GM19043 (cell line): ENCODE measurements at regions not wholly inside any gene's neighbourhood (a gene's known extent, or its start where the extent isn't known, plus 50 kb on each side); places are given as distances from the start of the nearest gene placed in this dataset.

Source experiments
- ATAC-seq: cut with Tn5 transposase; IDR thresholded peaks from one replicate; pipeline ENCODE4 v1.9.1; 2021; ENCODE audit warnings: low read depth; ENCODE audit not compliant: unreplicated experiment

DNA sequence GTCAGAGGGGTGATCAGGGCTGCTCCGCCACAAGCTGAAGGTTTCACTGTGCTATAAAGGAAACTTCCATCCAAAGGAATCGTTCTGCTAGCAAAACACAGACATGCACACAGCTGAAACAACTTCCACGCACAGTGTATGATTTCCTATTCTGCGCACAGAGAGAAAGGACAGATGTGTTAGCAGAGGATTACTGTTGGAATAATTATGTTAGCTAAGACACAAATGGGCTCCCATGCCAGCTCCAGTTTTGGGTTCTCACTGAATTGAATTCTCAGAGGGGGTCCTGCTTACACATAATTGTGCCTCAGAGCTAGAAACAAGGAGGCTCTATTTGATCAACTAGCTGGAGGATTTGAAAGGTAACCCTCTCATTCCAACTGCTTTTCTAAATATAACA lies 352.4 kb downstream of the IRX2 start:
- ATAC-seq, result no peak

DNA sequence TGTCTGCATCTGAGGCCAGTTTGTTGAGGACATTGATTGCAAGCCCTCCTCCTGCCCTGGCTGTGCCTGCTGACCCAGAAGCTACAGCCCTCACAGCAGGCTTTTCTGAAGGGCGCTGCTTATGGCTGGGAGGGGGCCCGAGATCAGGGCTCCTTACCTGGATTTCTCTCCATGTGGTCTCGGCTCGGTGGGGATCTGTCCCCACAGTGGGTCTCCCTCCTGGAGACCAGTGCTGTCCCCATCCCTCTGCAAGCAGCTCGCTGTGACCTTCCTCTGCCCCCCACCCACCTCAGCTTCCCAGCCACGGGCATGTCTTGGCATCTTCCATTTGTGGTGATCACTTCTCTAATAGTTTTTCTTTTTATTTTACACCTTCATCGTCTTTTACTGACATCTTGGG lies 357.9 kb downstream of the IRX2 start:
- no peak for ATAC-seq

DNA sequence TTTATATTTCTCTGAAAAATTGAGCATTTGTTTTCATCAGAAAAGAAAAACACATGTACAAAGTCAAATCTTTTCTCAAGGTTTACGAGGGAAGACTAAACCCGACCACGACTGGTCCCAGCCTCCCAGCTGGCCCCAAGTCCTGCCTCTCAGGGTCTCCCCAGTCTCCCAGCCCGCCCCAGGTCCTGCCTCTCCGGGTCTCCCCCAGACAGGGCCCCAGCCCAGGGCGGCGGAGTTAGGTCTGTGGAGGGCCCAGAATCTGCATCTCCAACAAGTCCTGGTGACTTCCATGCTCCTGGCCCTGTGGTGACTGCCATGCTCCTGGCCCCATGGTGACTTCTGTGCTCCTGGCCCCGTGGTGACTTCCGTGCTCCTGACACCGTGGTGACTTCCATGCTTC lies 359.9 kb downstream of the IRX2 start:
- ATAC-seq, result no peak

DNA sequence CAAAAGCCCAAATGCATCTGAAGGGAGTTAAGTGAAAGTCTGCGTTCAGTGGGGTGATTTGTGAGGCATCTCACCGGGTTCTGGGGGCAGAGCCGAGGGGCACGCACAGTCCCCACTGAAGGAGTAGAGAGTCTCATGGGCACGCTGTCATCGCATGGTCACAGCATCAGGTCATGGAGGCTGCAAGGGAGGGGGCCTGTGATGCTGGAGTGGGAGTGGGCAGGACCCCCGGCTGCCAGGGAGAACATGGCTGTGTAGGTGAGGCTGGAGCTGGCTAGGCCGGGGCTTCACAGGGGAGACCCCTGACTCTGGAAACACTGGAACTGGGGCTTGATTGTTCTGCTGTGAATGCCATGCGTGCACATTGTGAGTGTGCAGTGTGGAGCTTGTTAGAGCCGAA lies 360.5 kb downstream of the IRX2 start:
- no peak for ATAC-seq

DNA sequence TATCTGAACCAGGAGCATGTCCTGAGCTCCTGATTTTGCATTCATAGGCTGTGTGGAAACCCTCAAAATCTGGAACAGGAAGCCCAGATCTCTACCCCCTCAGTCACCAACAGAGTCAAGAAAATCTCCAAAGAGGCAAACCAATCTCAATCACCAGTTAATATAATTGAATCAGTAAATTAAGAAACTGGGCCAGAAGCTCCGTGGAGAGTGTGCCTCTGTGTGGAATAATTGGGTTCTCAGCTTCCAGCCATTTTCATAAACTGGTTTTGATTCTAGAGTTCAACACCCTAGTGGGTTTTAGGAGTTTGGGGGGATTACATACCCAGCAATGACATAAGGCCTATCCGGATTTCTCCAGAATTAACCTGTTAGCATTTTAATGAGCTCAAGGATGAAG lies 362.9 kb downstream of the IRX2 start:
- no peak for ATAC-seq

DNA sequence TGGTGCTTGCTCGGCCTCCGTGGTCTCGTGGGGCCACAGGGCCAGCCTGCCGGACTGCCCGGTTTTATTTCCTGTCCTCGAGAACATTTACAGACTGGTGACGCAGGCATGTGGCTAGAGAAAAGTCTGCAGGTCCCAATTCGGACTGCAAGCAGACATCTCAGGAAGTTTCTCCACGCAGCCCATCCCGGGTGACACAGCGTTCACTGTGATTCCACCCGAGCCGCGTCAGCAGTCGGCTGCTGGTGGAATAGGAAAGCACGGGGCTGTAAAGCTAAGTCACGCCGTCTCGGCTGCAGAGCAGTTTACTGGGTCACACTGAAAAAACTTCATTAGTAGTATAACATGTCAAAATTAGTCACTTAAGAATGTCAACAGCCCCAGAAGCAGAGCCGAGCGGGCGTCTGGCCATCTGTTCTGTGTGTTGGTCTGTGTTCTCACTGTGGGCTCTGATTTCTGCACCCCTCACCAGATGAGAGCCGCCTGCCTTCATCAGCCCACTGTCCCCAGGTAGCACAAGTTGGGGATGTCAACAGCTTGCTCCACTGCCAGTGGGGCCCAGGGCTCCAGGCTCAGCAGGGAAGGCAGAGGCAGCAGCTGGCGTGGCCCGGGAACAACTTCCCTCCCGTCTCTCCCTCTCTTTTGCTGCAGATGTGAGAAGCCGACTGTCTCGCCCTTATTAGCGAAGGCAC lies 363.7 kb downstream of the IRX2 start:
- no peak for ATAC-seq

DNA sequence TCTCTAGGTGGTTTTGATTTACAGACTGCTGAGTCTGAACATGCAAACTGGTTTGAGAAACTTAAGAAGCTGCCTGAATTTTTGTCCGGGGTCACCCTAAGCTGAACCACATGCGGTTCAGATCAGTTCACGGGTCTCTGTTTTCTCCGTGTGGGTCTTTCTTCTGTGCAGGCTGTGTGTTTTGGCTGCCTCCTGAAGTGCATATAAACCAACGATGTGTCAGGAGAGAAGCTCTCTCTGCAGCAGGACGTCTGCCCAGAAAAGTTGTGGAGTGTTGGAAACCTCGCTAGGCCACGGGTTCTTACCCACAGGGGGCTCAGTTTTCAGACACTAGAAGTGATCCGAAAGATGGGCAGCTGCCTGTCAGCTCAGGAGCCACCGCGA lies 364.2 kb downstream of the IRX2 start:
- no peak for ATAC-seq

- ATAC-seq, result no peak
Measured at GRCh38 chr5:2385818-2386217, 365.7 kb downstream of the IRX2 start.

- ATAC-seq, result no peak
Measured at GRCh38 chr5:2383698-2384065, 367.8 kb downstream of the IRX2 start.

DNA sequence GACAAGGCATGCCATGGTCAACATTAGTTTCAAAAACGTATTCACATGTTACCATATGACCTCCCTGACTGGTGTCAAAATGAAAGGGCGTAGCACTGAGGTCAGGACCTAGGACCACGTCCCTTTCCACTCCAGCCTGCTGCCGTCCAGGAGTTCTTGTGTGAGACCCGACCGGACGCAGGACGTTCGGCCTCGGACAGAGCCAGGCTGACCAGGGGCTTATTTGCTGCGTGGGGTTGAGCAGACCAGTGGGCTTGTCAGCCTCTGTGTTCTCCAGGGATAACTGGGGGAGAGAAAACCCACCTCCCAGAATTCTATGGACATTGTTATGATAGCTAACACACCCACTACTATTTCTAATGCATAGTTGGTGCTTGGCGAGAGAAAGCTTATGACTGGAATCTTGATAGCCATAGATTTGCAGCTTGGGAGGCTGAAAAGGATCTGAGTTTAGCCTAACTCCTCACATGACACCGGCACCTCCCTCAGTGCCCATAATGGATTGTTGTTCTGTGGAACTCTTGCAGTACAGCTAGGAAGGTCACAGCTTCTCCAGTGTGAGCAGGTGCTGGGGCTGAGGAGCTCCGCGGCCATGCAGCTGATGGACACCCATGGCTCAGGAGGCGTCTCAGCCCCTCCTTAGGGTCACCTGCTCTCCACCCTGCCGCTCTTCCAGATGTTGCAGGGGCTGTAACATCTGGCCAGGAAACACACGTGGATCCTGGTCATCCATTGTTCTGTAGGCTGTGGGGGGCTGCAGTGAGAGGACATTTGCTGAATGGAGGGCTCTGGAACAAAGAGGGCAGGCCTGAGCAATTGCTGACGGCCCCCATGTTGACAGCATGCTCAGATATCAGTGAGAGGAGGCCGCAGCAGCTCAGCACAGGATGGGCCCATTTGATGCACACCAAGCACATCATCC lies 368.4 kb downstream of the IRX2 start:
- no peak for ATAC-seq

- no peak for ATAC-seq
Measured at GRCh38 chr5:2381861-2382260, 369.6 kb downstream of the IRX2 start.

DNA sequence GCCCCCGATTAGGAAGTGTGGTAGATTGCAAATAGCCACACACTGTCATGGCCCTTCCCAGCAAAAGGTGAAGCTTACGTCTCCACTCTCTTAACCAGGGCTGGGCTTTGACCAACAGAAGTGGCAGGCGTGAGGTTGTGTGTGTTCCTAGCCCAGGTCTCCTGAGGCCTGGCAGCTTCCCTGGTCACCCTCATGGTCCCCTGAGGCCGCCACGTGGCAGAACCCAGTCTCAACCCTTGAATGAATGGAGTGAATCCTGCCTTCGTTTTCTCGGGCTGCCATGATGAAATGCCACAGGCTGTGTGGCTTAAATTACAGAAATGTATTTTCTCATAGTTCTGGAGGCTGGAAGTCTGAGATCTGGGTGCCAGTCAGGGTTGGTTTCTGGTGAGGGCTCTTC lies 370.4 kb downstream of the IRX2 start:
- no peak for ATAC-seq

DNA sequence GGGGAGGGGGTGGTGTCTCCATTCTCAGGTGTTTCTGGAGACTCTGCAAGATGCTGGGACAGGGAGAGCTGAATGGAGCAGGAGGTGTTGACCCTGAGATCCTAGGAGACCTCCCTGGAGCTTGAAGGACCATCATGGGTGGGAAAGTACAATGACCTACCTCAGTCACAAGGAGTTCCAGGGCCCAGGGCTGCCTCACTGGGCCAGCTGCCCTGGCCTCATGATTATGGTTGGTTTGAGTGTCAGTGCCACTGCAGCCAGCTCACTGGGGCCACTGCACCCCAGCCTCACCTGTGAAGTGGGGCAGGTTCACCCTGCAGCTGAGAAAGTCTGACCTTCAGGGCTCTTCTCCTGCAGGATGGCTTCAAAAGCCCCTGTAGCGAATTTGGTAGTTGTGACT lies 372.5 kb downstream of the IRX2 start:
- no peak for ATAC-seq

- ATAC-seq, result no peak
Measured at GRCh38 chr5:2378108-2378507, 373.4 kb downstream of the IRX2 start.

GRCh38 chr5:2376486-2376885 lies 375.0 kb downstream of the IRX2 start:
- ATAC-seq, result no peak

GRCh38 chr5:2375757-2376250 lies 375.7 kb downstream of the IRX2 start:
- ATAC-seq, result no peak

GRCh38 chr5:2375291-2375690 lies 376.2 kb downstream of the IRX2 start:
- no peak for ATAC-seq

GRCh38 chr5:2374703-2375102 lies 376.8 kb downstream of the IRX2 start:
- ATAC-seq, result no peak

DNA sequence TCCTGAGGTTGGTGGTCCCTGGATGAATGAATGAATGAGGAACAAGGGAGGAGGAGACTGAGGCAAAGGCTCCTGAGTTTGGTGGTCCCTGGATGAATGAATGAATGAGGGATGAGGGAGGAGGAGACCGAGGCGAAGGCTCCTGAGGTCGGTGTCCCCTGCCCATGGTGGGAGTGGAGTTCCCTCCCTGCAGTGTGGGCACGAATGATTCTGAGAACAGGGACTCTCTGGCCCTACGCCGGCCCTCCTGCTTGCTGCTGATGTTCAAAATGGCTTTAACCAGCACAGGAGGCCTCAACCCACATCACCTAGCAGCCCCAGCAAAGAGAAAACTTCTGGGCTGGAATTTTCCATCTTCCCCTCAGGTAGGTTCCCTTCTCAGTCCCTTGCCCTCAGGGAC lies 377.8 kb downstream of the IRX2 start:
- ATAC-seq, result no peak

DNA sequence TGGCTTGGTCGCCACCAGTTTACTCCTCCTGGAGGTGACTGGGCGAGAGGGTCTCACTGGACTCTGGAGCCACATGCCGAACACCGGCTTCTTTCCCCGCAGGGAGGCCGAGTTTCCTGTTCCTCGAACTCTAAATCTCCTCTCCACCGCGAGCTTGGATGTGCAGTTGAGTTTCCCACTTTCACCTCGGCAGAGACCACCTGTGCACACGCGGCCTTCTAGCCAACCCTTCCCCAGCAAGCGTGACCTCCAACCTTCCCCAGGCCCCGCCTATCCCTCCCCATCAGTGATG lies 380.1 kb downstream of the IRX2 start:
- no peak for ATAC-seq

- no peak for ATAC-seq
Measured at GRCh38 chr5:2370626-2371418, 380.7 kb downstream of the IRX2 start.
